ENCODE measurements at regions not wholly inside any gene's neighbourhood (a gene's known extent, or its start where the extent isn't known, plus 50 kb on each side); places are given as distances from the start of the nearest gene placed in this dataset.
"Not testable (repeated sequence)": the region's sequence is repeated elsewhere in the genome, so short reads cannot be mapped to it uniquely, and the experiment has no call there.

DNA sequence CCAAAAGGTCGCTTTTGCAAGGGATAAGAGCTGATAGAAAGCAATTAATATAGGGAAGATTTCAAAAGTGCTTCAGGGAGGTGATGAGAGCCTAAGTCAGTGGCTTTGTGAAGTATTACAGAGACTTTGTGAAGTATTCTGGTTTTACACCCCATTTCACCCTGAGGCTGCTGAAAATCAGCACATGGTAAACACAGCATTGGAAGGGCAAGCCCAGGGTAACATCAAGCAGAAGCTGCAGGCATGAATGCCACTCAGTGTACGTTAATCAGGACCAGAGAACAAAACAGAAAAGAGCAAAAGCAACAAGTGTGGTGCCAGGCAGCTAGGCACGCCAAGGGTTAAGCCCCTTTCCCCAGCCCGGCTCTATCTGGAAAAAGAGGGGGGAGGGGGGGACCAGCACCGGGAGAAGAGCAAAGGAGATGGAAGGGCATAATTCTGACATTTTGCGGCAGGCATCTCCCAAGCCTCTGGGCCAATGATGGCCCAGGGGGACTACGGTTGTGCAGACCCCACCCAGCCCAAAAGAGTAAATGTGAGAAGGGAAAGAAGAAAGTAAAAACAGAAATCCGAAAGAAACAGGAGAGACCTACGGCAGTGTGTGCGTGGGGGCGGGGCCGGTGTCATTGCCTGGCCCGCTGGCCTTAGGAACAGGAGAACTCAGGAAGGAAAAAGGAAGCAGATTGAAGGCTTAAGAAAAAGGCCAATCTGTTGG lies 58.9 kb downstream of the DHRS2 start:
- no peak for DNase-seq (ENCODE audit: low read depth in 3 of 3)

DNA sequence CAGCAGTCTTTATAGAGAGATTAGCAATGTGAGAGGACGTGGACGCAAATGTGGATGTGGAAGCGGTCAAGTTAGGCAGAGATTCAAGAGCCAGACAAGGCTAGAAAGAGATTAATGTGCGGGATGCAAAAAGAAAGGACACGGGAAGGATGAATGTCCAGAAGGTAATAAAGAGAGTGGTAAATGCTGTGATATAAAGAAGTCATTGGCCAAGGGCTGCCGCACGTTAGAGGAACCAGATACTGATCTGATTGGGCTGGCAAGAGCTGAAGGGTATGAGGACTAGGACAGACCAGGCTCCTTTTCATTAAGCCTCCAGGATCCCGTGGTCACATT lies 59.5 kb downstream of the DHRS2 start:
- DNase-seq (ENCODE audit: low read depth in 3 of 3): no peak

DNA sequence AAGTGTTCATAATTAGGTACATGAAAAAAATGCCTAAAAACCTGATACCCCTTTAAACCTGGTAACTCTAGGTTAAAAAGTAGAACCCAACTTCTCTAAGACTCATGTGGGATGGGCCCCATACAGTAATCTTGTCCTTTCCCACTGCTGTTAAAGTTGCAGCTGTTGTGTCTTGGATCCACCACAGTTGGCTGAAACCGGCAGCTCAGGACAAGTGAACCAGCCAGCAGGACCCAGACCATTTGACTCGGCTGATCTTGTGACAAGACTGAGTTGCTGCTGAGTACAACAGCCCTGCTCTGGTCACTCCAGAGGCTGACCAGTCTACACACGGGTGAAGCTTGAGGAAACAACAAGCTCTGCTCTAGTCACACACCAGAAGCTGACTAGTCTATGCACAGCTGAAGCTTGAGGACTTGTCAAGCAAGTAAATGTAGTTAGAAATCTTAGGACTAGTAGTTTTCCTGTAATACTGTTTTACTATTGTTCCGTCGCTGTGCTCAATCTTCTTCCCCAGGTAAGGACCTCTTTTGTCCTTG lies 60.6 kb downstream of the DHRS2 start:
- no peak for DNase-seq (ENCODE audit: low read depth in 3 of 3)

DNA sequence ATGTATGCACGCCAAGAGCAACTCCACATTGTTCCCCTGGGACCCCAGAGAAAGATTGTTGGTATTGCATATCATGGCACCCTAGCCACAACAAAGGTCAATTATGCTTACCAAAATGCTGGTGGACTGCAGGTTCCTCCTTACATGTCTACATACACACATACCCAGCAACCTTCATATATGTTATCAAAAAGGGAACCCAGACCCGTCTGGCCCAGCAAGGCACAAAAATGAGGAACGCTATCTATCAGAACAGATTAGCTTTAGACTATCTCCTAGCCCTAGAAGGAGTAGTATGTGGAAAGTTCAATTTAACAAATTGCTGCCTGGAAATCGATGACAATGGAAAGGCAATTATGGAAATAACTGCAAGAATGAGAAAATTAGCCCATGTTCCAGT lies 61.5 kb downstream of the DHRS2 start:
- DNase-seq (ENCODE audit: low read depth in 3 of 3): no peak

DNA sequence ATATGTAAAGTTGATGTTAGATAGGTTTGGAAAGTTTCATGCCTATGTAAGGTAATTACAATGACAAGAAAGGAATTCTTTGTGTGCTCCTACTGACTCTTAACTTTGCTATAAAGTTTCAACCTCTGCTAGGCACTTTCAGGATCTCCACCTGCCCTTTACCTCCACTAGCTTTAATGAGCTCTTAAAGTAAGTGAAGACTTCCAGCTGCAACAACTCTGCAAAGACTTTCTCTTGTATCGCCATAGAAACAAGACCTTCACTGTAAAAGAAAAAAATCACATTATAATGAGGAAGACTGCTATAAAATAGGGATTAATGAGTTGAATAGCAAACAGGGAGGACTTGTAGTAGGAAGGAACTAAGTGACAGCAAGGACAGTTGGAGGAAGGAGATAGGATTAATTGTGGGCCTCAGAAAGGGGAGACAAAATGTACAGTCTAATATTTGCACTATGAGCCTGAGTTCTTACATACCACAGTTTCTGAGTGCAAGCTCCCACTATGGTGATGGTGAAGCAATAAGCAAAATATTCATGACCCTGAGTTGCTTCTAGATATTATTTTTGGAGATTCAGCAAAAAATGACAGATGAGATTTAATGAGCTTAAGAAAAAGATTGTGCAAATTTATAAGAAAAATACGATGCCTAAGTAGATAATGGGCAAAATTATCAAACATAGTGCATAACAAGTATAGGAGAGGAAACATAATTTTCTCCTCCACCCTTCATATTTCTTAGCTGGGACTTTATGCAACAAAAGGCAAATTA lies 66.7 kb downstream of the DHRS2 start:
- no peak for DNase-seq (ENCODE audit: low read depth in 3 of 3)

DNA sequence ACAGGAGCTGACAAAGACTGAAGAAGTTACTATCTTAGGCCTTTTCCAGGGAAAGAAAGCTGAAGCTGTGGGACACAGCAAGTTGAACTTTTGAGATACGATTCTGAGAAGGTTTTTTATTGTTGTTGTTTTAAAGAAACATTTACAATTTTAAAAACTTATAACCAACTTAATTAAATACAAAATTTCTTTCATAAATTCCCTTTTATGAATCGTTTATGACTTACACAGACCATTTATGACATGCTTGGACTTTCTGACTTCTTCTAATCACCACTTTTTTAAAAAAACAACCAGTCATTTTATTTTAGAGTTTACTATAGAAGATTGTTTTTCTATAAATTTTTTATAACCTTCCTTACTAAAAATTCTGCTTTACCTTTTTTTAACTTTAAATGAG lies 68.7 kb downstream of the DHRS2 start:
- no peak for DNase-seq (ENCODE audit: low read depth in 3 of 3)

DNA sequence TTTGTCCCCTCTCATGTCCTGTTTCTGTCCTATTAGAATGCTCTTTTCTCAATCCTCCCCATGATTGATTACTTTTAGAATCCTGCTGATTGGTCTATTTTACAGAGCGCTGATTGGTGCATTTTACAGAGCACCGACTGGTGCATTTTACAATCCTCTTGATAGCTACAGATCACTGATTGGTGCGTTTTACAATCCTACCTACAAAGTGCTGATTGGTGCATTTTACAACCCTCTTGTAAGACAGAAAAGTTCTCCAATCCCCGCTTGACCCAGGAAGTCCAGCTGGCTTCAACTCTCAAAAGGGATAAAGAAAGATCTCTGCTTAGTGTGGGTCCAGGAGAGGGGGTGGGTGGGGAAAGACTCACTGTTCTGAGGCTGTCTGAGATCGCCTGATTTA lies 71.3 kb downstream of the DHRS2 start:
- DNase-seq (ENCODE audit: low read depth in 3 of 3): no peak

DNA sequence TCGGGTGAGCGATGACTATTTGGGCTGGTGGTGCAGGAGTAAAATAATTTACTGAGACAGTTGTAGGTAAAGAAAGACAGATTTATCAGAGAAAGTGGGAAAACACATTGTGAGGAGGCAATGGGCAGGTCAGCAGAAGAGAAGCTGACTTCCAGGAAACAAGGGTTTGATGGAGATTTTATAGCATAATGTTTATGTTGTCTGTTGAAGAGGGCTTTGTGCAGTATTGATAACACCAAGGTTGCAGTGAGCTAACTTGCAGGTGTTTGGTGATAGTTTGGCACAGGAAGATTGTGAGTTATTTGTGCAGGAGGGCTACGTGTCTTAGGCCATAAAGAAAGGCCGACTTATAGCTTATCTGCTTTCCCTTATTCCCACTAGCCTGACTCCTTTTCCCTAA lies 72.2 kb downstream of the DHRS2 start:
- DNase-seq (ENCODE audit: low read depth in 3 of 3): no peak

DNA sequence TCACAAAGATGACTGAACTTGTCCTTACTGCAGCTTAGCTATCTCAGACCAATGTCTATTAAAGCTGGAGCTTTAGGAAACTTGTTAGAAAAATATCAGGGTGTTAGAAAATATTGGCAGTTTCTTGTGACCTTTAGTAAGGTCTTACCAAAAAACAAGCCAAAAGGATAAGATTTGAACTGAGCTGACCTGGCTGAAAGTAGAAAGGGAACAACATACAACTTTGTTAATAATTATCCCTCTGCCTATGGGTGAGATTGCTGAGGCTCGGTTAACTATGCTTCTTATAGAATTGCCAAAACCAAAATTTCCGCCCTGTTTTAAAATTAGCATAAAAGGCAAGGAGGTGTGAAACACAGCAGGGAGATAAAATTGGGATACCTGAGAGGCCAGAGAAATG lies 73.8 kb downstream of the DHRS2 start:
- no peak for DNase-seq (ENCODE audit: low read depth in 3 of 3)

DNA sequence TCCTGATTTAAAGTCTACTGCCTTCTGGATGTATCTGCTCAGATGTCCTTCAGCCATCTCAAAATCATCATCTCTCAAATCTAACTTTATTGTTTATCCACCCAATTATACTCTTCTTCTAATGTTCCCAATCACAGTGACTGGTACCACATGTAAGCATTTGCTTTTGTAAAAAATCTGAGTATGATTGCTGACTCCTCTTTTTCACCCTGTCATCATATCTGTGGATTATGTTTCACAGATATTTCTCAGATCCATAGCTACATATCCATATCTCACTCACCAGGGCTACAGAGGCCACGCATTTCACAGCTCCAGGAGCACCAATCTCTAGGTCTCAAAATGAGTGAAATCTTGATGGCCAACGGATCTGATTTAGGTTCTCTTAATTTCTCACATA lies 76.1 kb downstream of the DHRS2 start:
- no peak for DNase-seq (ENCODE audit: low read depth in 3 of 3)

DNA sequence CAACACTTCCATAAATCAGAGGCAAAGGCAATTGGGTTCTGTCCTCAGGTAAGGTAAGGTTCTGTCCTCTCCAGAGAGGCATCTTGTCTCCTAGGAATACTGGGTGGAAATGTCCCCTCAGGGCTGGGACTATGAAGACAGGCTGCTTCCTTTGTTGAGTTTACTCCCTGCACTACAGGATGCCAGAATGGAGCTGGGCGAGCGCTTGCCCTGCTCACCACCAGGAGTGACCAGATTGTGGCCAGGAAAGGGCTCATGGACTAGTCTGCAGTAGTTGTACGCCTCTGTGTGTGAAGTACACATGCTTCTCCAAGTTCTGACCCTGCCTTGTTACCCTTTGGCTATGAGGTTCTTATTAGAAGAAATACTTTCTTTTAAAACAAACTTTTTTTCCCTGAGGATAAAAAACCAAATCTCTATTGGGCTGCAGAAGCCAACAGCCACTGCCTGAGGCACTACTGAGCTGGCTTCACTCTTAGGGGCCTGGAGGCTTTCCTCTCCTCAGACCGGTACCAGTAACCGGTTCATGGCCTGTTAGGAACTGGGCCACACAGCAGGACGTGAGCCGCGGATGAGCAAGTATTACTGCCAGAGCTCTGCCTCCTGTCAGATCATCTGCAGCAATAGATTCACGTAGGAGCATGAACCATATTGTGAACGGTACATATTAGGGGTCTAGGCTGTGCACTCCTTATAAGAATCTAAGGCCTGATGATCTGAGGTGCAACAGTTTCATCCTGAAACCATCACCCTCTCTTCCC lies 83.2 kb downstream of the DHRS2 start:
- no peak for DNase-seq (ENCODE audit: low read depth in 3 of 3)

DNA sequence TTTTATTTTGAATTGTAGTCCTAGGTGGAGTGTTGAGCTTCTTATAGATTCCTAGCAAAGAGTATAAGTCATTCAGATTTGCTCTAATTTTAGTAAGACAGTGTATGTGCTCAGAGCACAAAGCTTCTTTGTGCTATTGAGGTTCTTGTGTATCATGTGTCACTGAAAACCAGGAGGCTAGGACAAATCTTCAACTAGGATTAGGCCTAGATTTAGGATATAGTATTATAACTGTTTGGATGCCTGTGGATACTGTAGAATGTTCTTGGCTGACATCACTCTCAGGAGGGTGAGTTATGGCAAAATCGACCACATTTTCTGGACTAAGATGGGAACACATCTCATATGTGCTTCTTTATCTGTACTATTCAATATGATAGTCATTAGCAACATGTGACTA lies 86.5 kb downstream of the DHRS2 start:
- no peak for DNase-seq (ENCODE audit: low read depth in 3 of 3)

DNA sequence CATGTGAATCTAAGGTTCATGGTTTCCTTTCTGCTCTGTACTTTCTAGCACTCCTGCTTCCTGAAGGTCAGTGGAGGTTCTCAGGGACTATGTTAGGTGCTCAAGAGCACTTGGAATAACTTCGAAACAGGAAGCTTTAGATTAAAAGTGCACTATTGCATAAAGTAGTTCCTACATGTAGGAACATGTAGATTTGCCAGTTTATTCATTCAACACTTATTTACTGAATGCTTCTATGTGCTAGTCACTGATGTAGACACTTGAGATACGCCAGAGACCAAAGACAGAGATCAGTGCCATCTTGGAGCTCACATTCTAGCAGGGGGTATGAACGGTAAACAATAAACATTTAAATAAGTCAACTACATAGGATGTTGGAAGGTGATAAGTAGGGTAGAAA lies 87.7 kb downstream of the DHRS2 start:
- no peak for DNase-seq (ENCODE audit: low read depth in 3 of 3)

DNA sequence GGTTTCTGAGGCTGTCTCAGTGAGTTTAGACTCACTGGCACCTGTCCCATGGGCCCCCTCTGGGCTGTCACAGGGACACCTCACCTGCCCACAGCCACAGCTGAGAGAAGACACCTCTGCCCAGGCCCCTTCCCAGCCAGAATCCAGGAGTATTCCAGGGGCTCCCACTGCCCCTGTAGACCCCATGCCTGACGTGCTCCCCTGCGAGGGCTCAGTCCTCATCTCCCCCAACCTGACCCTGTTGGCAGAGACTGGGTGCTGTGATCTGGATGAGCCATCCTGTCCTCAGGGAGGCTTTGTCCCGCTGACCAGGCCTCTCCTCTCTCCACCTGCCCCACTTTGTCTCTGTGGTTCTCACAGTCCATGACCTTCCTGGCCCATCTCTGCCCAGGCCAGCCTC lies 89.4 kb downstream of the DHRS2 start:
- no peak for DNase-seq (ENCODE audit: low read depth in 3 of 3)

DNA sequence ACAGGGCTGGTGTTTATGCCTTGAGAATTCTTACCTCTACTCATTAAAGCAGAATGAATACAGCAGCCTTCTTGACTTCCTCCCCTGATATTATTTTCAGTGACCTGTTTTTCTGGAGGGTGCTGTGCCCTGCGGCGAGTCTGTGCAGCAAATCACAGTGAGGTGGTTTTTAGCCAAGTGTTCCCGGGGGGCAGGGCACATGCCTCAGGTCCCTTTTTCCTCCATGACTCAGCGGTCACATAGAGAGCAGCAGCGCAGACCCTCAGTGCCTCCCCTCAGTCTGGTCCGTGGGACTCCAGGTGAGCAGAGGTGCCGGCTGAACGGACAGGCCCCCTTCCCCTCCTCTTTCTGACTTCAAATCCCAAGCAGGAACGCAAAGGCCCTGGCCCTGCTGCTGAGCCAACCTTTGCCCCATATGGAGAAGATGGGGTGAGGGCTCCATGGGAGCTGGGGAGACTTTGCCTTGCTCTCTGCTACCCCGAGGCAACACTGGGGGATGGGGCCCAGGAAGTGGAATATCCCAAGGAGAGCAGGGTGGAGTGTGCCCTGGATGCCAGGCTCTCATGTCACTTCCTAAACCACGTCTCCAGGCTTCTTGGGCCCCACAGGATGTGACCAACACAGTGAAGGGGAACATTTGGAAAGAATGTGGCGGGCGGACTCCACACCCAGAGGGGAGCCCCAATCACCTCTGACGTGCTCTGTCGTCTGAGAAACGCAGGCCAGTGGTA lies 90.0 kb downstream of the DHRS2 start:
- no peak for DNase-seq (ENCODE audit: low read depth in 3 of 3)

DNA sequence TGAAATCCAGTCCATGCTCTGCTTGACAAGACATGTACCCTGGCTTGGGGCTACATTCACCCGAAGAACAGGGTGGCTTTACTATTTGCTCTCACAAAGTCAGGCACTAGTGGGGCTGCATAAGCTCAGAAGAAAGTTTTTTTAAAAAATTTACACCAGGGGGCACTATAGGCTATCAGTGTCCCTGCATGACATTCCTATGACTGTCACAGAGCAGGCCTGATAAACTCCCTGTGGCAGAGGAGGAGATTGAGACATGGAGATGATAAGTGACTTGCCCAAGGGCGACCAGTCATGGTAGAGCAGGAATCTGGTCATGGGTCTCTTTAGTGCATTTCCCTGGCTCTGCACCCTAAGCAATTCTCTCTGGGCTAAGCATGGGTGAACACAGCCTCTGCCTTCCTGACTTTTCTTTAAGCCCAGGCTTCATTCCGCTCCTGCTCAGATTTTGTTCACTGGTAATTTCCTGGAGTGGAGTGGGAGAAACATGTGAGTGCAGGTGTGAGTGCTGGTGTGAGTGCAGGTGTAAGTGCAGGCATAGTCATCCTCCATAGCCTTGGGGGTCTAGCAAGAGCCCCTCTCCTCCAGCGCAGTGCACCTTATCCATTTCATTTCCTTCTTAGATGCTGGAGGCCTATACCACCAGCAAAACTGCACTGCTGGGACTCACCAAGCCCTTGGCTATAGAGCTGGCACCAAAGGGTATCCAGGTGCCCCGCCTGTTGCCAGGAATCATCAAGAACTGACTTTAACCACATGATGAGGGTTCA lies 91.6 kb downstream of the DHRS2 start:
- DNase-seq (ENCODE audit: low read depth in 3 of 3): no peak

DNA sequence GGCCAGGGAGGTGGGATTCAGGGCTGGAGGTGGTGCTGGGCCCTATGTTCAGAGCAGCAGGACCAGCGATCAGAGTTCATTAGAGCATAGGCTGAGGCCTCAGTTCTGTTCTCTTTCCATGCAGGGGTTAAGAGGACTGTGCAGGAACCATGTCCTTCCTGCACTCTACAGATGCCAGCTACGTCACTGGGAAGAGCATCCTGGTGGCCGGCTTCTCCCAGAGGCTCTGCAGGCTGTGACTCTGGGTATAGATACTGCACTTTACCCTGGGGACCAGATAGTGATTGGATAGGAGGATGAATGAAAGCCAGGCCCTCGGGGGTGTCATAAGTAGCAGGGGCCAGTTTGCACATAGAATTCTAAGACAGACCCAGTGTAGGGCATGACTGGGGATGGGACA lies 92.6 kb downstream of the DHRS2 start:
- DNase-seq (ENCODE audit: low read depth in 3 of 3): no peak

DNA sequence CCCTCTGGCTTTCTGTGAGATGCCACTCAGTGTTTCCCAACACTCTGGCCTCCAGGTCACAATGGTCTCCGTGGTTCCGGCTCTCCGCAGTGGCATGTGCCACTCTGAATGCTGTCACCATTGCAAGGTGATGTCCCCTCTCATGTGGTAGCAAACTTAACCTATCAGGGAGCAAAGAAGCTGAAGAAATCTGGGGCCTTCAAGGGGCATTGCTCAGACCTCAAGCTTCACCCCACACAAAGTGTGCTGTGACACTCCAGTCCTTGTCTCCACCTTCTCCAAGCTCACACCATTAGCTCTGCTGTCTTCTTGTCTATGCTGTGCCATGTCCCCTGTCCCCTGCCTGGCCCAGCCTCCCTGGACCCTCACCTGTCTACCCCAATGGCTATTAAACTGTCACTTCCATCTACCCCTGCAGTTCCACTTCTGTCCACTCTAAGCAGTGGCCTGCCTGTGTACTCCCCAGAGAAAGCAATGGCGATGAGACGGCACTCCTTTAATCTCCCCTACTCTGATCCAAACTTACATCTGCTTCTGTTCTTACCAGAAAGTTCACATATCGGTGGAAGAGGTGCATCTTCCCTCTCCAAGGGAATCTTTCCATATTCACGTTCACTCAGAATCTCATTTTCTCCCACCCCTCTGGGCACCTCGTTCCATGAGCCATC lies 93.7 kb downstream of the DHRS2 start:
- no peak for DNase-seq (ENCODE audit: low read depth in 3 of 3)

DNA sequence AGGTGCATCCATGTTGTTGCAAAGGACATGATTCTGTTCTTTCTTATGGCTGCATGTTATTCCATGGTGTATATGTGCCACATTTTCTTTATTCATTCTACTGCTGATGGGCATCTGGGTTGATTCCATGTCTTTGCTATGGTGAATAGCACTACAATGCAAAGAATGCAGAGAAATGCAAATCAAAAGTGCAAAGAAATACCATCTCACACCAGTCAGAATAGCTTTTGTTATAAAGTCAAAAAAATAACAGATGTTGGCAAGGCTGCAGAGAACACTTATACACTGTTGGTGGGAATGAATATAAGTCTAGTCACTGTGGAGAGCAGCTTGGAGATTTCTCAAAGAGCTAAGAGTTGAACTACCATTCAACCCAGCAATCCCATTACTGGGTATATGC lies 99.2 kb downstream of the DHRS2 start:
- DNase-seq (ENCODE audit: low read depth in 3 of 3): no peak

DNA sequence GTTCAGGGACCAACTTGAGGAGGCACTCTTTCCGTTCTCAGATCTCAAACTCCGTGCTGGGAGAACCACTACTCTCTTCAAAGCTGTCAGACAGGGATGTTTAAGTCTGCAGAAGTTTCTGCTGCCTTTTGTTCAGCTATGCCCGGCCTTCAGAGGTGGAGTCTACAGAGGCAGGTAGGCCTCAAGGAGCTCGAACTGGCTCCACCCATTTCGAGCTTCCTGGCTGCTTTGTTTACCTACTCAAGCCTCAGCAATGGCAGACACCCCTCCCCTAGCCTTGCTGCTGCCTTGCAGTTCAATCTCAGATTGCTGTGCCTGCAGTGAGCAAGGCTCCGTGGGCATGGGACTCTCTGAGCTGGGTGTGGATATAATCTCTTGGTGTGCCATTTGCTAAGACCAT lies 108.2 kb downstream of the DHRS2 start:
- DNase-seq (ENCODE audit: low read depth in 3 of 3): not testable (repeated sequence)

DNA sequence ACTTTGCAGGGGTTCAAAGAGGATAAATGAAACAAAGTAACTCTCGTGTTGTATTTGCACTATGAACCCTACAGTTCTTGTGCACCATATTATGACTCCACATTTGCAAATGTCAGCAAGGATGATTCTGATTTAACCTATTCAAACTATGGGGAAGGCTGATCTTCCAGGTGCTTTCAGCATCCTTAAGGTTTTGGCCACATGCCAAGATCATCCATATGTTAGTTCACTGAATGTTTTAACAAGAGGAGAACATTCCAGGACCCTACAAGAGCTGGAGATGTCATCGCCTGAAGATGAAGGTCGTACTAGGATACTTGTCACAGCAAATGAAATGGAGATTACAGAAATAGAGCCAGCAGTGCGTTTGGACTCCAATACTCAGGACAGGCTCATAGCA lies 114.2 kb downstream of the DHRS2 start:
- DNase-seq (ENCODE audit: low read depth in 3 of 3): no peak

All from stimulated activated CD4-positive, alpha-beta T cell treated with anti-CD3 and anti-CD28 coated beads, TNF-alpha, amount 100 ng/mL, for 48 hours (primary cell).